DND-41 (cell line): ENCODE measurements at regions not wholly inside any gene's neighbourhood (a gene's known extent, or its start where the extent isn't known, plus 50 kb on each side); places are given as distances from the start of the nearest gene placed in this dataset.

Experiments
- EZH2 ChIP-seq: IDR thresholded peaks from 3 replicates; pipeline ENCODE4 v1.6.1; 2012; ENCODE audit warnings: borderline replicate concordance, low read depth, mild to moderate bottlenecking, moderate library complexity, low read length, inconsistent platforms; ENCODE audit not compliant: severe bottlenecking
- TF ChIP-seq, protein P1 (sequence below): IDR thresholded peaks from 2 replicates; pipeline ENCODE4 v1.5.1; 2012; ENCODE audit warnings: borderline replicate concordance, low read length, moderate library complexity, mild to moderate bottlenecking; ENCODE audit not compliant: poor library complexity, severe bottlenecking; ENCODE audit errors: extremely low read depth

DNA sequence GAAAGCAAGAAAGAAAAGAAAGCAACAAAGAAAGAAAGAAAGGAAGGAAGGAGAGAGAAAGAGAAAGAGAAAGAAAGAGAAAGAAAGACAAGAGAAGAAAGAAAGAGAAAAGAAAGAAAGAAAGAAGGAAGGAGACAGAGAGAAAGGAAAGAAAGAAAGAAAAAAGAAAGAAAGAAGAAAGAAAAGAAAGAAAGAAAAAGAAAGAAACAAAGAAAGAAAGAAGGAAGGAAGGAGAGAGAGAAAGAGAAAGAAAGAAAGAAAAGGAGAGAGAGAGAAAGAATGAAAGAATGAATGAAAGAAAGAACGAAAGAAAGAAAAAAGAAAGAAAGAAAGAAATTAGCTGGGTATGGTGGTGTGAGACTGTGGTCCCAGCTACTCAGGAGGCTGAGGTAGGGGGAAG is 400.1 kb upstream of the MDGA2 start:
- TF ChIP-seq EZH2: no peak
- TF ChIP-seq, protein P1, sequence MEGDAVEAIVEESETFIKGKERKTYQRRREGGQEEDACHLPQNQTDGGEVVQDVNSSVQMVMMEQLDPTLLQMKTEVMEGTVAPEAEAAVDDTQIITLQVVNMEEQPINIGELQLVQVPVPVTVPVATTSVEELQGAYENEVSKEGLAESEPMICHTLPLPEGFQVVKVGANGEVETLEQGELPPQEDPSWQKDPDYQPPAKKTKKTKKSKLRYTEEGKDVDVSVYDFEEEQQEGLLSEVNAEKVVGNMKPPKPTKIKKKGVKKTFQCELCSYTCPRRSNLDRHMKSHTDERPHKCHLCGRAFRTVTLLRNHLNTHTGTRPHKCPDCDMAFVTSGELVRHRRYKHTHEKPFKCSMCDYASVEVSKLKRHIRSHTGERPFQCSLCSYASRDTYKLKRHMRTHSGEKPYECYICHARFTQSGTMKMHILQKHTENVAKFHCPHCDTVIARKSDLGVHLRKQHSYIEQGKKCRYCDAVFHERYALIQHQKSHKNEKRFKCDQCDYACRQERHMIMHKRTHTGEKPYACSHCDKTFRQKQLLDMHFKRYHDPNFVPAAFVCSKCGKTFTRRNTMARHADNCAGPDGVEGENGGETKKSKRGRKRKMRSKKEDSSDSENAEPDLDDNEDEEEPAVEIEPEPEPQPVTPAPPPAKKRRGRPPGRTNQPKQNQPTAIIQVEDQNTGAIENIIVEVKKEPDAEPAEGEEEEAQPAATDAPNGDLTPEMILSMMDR: no peak
